ENCODE measurements at regions not wholly inside any gene's neighbourhood (a gene's known extent, or its start where the extent isn't known, plus 50 kb on each side); places are given as distances from the start of the nearest gene placed in this dataset.

DNA sequence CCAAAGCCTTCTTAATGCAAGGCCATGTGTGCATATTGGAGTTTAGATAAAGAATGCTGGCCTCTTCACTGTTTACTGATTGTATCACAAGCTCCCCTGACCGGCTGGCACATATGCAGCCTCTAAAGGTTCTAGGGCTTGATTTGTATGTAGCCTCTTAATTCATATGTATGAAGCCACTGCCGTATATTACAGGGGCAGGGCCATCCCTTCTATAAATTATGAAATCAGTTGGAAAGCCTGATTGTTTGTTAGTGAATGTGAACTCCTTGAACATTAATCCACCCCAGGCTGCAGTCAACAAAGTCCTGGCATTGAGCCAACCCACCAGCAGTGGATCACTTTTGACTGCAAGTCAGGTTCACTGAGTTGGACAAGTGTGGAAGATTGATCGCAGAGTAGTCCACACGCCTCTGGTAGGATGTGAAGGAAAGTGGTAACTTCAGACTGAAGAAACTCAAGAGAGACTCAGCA, 61.6 kb upstream of the PARD3B start:
- DNase-seq (ENCODE audit: low read depth): no peak

DNA sequence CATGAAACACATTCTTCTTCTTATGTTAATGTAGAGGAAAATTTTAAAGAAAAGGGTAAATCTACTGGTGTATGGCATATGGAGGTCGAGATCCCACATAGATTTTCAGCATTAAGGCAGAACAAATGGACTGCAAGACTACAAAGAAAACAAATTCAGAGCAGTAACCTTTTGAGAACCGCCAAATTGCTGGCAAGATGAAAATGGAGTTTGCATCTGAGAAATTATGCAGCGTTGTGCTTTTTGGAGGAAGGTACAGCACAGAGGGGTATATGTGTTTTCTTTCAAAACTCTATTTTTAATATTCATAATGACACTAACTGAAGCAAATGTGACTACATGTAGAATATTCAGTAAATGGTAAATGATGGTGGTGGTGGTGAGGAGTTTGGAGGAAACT, 59.0 kb upstream of the PARD3B start:
- DNase-seq (ENCODE audit: low read depth): no peak

DNA sequence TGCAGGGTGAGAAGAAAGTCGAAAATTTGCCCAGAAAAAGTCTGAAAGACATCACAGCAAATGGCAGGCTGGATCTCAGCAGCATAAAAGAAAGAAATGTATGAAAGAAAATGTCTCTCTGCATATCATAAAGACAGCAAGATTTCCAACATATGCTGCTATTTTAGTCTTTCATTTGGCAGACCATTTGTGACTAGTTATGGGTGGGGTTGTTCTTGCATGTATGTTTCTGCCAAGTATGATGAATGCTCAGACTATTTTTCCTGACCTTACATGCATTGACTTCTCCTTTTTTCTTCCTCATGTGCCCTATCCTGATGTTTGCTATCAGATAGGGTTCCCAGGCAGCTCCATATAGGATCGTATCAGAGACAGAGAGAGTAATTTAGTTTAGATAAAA, 58.5 kb upstream of the PARD3B start:
- DNase-seq (ENCODE audit: low read depth): no peak

DNA sequence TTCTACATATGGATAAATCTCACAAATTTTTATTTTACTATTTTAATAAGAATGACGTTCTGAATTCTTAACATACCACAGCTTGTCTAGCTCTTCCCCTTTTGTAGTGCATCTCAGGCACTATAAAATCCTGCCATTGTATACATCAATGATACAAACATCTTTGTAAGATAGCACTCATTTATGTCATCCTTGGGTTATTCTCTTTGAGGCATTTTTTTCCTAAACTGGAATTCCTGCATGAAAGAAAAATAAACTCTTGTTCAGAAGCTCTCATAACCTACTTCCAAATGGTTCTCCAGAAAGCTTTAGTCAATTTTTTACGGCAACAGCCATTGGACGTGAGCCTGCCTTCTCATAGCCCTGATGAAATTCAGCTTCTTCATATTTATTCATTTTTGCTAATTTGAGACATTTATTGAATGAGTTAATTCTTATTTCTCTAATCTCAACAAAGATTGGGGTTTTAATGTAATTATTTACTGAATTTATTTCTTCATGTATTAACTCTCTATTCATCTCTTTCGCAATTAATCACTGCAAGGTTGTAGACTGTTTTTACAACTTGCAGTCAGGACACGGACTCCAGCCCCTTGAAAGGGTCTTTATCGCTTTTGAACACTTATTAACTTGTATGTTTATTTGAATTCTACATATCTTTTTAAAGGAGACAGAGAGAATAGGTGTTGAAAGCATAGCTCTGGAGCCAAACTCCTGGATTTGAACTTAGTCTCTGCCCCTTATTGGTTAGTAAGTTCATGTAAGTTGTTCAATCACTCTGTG, 57.6 kb upstream of the PARD3B start:
- no peak for DNase-seq (ENCODE audit: low read depth)

DNA sequence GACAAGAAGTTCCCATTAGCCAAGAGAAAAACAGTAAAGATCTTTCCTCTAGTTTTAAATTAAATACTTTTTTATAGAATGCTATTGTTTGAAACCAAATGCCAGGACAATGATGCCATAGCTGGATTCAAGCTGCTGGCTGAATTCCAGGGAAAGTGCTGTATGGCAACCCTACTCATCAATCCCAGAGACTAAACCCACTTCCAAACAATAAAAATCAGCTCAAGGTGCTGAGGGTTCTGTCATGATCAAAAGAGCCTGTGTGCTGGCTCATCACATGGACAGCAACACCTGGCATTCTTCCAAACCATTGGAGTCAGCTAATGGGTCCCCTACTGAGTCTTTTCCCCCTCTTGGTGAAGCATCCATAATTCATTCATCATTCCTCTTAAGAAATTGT, 53.7 kb upstream of the PARD3B start:
- DNase-seq (ENCODE audit: low read depth): no peak

DNA sequence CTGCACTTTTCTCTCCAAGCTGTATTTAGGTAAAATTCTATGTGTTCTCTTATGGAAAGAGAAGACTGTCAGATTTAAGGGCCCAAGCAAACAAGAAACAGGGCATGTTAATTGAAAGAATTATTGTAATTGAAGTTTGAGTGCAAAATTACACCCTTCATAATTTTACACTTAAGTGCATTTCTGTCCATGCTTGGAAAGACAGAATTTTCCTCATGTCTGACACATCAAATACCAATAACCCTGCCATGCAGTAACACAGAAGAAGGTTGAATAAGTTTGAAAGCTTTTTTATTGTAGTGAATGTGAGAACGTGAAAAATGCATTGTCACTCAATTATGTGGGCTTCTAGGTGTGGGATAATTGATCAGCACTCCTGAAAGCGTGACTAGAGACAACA, 52.9 kb upstream of the PARD3B start:
- no peak for DNase-seq (ENCODE audit: low read depth)

DNA sequence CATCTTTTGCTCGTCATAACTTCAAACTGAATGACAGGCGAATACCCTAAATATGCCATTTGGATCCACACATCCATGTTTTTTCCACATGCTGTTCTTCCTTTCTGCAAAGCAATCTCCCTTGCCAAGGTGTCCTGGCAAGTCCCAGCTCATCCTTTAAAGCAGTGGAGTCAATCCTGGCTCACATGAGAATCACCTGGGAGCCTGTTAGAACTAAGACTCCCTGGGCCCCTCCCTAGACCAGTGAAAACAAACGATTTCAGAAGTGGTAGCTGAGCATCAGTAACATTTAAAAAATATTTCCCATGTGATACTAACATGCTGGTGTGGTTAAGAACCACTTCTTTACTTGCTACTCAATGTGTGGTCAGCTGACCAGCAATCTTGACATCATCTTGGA, 50.6 kb upstream of the PARD3B start:
- no peak for DNase-seq (ENCODE audit: low read depth)

DNA sequence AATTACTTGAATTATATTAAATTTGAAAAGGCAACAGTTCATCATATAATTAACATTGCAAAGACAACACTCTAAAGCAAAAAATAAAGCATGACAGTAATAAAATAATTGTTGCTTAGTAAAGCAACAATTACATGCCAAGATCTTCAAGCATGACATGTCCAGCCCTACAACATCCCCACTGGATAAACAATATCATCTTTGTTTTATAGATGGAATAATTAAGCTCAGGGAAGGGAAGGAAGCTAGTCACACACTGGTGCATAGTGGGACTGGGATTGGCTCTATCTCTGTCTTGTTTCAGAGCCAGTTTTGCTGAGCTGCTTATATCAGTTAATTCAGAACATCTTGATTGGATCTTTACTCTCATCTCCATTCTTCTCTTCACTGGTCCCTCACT, 49.9 kb upstream of the PARD3B start:
- no peak for DNase-seq (ENCODE audit: low read depth)
